ENCODE measurements at regions not wholly inside any gene's neighbourhood (a gene's known extent, or its start where the extent isn't known, plus 50 kb on each side); places are given as distances from the start of the nearest gene placed in this dataset.

DNA sequence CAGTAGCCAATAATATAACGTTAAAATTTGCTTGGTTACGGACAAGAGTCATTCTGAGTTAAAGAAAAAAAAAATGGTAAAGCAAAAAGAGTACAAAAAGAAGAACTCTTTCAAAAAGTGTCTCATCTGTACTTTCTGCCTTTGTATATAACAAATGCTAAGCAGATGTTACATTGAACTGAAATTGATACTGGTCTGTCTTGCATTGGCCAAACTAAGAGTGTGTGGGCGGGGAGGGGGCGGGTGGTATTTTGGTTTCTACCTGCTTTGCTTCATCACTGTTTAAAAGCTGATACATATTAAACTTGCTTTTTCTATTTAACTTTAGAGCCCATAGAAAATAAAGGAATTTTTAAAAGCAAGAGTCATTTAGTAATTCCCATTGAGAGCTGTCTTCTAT is 215.0 kb upstream of the THBS1 start:
- no peak for DNase-seq

- DNase-seq: no peak
Measured at GRCh38 chr15:39367596-39367995, 213.3 kb upstream of the THBS1 start.

GRCh38 chr15:39369768-39370167 is 211.1 kb upstream of the THBS1 start:
- DNase-seq: no peak

DNA sequence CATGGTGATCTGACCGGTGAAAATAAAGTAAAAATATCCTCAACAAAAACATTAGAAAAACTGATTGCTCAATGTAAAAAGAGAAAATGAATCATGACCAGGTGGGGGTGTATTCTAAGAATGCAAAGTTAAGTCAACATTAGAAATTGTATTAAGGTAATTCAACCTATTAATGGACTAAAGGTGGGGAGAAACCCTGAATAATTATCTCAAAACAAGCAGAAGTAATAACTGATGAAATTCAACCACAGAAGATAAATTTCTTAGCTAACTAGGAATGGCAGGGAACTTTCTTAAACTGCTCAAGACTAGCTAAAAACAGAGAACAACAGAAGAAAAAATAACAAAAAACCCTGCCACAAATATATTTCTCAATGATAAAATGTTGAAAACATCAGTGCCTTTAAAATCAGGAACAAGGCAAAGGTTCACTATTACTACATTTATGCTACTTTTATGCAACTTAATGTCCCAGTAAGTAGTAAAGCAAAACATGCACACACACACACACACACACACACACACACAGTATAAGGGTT is 204.4 kb upstream of the THBS1 start:
- DNase-seq: no peak

- DNase-seq: no peak
Measured at GRCh38 chr15:39381517-39381916, 199.4 kb upstream of the THBS1 start.

- DNase-seq: no peak
Measured at GRCh38 chr15:39388118-39388517, 192.8 kb upstream of the THBS1 start.

- peak; percentile 19 for DNase-seq
Measured at GRCh38 chr15:39391230-39391629, 189.6 kb upstream of the THBS1 start.

DNA sequence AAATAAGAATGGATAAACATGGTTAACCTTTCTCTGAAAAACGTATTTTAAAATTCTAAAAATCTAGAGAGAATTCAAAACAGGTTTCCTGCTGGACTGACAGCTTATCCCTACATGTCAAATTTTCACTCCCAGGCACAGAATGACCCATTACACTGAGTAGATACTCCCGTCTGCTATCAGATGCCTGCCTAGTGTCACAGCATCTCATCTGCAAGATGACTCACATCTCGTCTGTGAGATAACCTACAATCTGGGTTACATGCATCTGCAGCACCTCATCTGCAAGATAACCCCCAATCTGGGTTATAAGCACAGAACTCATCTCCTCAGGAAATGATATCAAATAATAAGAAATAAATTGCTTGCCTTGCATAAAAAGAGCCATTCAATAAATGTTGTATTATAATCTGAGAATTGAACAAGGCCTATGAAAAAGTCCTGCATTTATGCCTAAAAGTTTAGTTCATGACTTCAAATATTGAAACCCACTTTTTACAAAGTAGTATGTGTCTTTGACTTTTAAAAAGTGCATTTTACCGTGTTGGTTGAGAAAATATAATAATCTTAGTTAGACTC is 188.3 kb upstream of the THBS1 start:
- DNase-seq: no peak

- no peak for DNase-seq
Measured at GRCh38 chr15:39393575-39394335, 187.1 kb upstream of the THBS1 start.

DNA sequence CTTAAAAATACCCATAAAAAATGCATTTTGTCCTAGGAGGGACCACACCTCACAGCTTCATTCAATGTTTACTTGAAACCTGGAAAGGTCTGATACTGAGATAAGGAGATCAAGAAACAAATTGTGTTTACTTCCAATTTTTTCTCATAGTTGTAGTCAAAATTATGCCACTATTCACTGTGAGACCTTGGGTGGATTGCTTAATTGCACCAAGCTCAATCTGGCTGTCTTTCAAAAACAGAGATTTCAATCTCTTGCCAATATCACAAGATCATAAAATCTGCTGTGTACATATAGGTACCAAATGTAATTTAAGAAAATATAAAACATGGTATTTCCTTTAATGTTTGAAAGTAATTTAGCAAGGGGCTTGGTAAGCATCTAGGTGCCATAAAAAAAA is 186.4 kb upstream of the THBS1 start:
- no peak for DNase-seq

GRCh38 chr15:39396979-39397615 is 183.8 kb upstream of the THBS1 start:
- peak; percentile 76 for DNase-seq

DNA sequence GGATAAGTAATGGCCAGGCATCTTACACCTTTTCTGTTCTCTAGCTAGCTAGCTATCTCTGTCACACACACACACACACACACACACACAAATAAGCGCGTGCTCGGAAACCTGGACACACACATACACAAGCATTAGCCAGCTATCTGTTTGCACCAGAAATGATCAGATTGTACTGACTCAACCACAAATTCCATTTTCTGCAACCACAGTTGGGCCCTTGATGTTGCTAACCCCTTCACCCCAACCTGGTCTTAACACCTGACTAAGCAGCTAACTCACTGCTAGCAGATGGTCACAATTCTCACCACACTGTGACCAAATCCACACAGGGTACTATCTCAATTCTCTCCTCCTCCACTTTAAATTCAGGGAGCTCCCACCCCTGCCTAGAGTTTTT is 183.0 kb upstream of the THBS1 start:
- DNase-seq: no peak

DNA sequence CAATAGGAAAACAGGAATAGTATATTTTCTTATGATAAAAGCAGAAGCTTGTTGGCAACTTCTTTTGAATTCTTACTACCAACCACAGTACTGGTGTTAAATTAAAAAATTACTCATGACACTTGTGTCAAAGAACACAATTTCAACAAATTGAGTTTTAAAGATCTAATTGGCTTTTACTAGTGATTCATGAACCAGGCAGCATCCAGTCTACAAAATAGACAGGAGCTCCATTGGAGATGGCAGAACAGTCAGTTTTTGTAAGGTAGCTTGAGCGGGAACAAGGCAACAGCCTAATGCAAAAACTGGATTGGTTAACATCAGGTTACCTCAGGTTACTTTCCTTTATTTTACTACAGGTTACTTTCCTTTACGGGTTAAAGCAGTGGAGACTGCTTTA is 181.3 kb upstream of the THBS1 start:
- DNase-seq: no peak

GRCh38 chr15:39400002-39400401 is 180.9 kb upstream of the THBS1 start:
- no peak for DNase-seq

GRCh38 chr15:39400821-39401550 is 179.9 kb upstream of the THBS1 start:
- no peak for DNase-seq

DNA sequence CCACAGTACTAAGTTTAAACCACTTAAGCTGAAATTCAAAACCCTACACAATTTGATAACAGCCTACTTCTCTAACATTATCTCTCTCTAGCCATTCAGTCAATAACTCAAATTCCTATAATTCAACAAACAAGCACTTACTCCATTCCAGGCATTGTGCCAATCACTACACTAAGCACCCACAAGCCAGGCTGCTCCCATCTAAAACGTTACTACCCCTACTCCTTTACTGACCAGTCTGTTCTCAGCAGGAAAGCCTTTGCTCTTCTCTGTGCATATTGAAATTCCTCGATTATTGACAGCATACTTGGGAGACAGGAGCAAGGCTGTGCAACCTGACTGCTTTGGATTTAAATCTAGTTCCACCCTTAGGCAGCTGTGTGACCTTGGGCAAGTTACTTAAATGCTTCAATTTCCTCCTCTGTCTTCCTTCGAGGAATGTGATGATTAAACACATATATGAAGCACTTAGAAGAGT is 177.2 kb upstream of the THBS1 start:
- DNase-seq: no peak

DNA sequence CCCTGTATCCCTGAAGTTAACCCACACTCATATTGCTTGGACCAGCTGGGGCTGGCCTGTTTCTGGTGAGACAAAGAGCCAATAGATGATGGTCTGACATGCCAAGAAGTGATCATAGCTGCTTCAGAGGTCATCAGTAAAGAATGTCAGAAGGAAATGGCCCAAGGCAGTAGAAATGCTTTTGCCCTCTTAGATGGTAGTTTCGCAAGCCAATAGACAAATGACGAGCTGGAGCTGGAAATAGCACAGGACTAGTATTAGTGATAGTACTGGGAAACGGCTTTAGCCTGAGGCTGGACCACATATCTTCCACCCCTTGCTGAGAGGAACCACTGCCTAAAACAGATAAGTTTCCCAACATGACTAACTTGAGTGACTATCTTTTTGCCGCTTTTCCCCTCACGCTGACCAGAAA is 176.1 kb upstream of the THBS1 start:
- no peak for DNase-seq

GRCh38 chr15:39406485-39406884 is 174.4 kb upstream of the THBS1 start:
- DNase-seq: no peak

DNA sequence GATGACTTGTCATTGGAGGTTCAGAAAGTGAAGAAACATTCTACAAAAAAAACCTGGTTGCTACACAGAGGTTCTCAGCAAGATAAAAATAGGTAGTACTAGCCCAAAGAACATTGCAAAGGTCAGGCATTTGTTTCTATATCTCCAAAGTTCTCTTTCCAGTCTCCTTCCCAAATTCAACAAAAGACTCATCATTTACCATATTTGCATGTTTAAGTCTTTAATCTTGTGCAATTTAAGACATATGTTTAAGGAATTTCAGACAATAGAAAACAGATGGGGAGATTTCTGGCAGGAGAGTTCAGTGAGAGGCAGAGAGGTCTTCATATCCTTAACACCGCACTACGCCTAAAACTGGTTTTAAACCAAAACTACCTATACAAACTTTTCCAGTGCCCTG is 173.8 kb upstream of the THBS1 start:
- no peak for DNase-seq

DNA sequence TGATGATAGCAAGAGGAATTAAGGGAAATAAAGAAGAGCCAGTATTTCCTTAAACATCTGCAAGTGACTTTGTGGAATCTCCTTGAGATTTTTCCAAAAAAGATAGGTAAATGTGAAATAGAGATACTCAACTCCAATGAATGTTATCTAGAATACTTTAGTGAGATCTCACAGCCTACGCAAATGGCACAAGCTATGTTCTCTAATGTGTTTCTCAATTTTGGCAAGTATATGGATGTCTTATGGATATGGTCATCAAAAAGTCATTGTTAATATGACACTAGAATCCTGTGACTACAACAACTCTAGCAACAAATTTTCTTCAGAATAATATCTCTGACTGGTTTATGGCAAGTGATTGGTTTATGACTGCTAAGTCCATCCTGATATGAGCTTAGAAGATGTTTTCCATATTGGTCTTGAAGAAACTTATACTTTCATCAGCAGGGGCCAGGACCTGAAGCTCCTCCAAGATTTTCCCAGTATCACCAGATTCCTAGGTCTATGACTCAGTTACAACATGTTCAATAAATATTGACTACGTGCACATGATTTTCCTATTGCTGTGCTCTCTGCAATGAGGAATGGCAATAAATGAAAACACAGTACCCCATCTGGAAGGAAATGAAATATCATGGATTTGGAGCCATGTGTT is 170.9 kb upstream of the THBS1 start:
- DNase-seq: no peak

DNA sequence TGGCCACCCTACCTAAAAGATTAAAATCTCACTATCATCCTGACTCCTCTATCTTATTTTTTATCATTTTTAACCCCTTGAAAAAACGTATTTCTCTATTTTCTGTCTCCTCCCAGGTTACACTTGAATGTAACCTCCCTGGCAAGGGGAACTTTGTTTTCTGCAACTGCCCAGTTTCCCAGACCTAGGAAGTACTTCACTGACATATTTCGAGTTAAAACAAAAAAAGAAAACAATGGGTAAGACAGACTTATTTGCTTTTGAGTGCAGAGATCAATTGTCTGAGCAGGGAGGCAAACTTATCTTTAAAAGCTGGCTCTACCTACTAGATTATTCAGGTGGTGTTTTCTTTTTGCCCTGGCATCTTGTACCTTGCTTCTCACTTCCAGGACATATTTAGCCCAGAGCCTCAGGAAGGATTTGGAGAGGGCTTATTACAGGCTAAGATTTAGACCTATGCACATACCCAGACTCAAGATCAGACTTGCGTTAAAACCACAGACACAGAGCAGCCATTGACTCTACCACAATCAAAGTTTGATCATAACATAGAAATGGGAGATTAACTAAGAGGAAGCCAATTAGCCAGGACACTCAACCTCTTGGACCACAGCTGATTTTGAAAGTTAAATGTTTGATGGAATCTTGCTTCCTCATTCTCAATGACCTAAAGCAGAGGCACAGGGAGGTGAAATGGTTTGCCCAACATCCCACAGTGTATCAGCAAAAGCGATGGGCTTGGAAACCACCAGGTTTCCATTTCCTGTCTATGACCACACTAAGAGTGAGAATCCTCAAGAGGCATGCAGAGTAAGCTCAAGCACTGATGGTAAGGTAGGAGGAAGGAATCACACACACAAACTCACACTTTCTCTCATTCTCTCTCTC is 169.5 kb upstream of the THBS1 start:
- DNase-seq: peak; percentile 49

DNA sequence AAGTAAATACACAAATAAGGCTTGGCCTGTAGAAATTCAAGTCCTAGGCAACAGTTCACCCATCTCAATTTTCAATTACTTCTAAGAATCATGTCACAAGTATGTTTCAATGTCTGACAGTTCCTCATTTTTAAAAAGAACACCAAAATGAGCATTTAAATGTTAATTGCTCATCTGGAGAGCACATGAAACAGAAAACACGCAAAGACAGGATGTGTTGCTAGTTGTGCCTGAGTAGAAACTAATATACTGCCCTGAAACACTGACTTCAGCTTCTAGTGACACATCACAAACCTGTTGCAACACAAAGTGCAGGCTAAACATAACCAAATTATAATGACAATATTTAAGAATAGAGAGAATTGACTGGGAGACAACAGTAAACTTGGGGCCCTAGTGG is 167.3 kb upstream of the THBS1 start:
- DNase-seq: no peak

All from CD4-positive, alpha-beta T cell treated with Interferon gamma for 1 hour (primary cell).